HepG2 (cell line): ENCODE measurements at regions not wholly inside any gene's neighbourhood (a gene's known extent, or its start where the extent isn't known, plus 50 kb on each side); places are given as distances from the start of the nearest gene placed in this dataset.

ENCODE experiments used
- ATAC-seq: fragments of 200-7000 bp; cut with Tn5 transposase; 3 replicates; pipeline ENCODE4 v1.9.1; 2020; ENCODE audit warnings: mild to moderate bottlenecking, moderate library complexity
- BruUV-seq: library from RNA; stranded (reverse); fragments of 400-500 nt; replicated peaks from 2 replicates; lab custom pipeline; 2021; lab: Mats Ljungman, UMichigan
- CTCF ChIA-PET: fragments of 300-600 bp; formaldehyde crosslinking; extraction: SDS; loops from one replicate; lab custom pipeline; 2021; ENCODE audit warnings: low total read pairs, inconsistent platforms, low intra/inter-chr PET ratio; lab: Yijun Ruan, JAX
- POLR2A ChIA-PET: fragments of 350-600 bp; sonication (Branson Sonifier 250); formaldehyde crosslinking; loops from one replicate; lab custom pipeline; 2020; ENCODE audit warnings: antibody characterized with exemption, inconsistent platforms; lab: Yijun Ruan, JAX
- DNase-seq: peaks from one replicate; pipeline ENCODE4 v3.0.0-alpha.2; 2015; ENCODE audit warnings: low spot score
- FAIRE-seq: peaks from 3 replicates; lab custom pipeline; 2011; peaks lifted over from hg19 to GRCh38; lab: Jason Lieb, UNC
- H2AFZ ChIP-seq: one replicate; pipeline ENCODE4 v1.6.1; 2011; ENCODE audit warnings: low read length, inconsistent platforms
- H3K27ac ChIP-seq: fragments of 300-600 bp; 3 replicates; pipeline ENCODE4 v1.8.0; 2011; ENCODE audit warnings: mixed run types, mild to moderate bottlenecking, mixed read lengths, low read length, inconsistent platforms; ENCODE audit not compliant: insufficient read depth; ENCODE audit errors: extremely low read length
- H3K27me3 ChIP-seq, 2 experiments: fragments of 200-600 bp in 1 of 2; 2 replicates in 1 of 2; 3 replicates in 1 of 2; pipeline versions ENCODE4 v1.6.0 to v1.8.0; 2011; ENCODE audit warnings: low read length in 2 of 2, mild to moderate bottlenecking in 2 of 2, moderate library complexity in 2 of 2, inconsistent platforms in 1 of 2; ENCODE audit not compliant: insufficient read depth in 2 of 2, control insufficient read depth in 1 of 2
- H3K36me3 ChIP-seq, 2 experiments: fragments of 200-600 bp in 1 of 2; replicated peaks in 1 of 2; 2 replicates in 1 of 2; 3 replicates in 1 of 2; pipeline versions ENCODE4 v1.5.1 to v1.8.0; 2011; ENCODE audit warnings: low read length in 2 of 2, inconsistent platforms in 1 of 2; ENCODE audit not compliant: insufficient read depth in 2 of 2, control insufficient read depth in 1 of 2
- H3K4me1 ChIP-seq: 2 replicates; pipeline ENCODE4 v1.5.1; 2012; ENCODE audit warnings: low read length, inconsistent platforms; ENCODE audit not compliant: insufficient read depth
- H3K4me2 ChIP-seq: 2 replicates; pipeline ENCODE4 v1.6.0; 2011; ENCODE audit warnings: low read depth, low read length, inconsistent platforms
- H3K4me3 ChIP-seq, 3 experiments: fragments of 200-600 bp in 1 of 3; sonication (generic), shearing (Covaris generic) in 1 of 3; replicated peaks in 1 of 3; 2 replicates each; pipeline ENCODE4 v1.5.1; 2011 to 2016; ENCODE audit warnings: low read length in 3 of 3, inconsistent platforms in 2 of 3, low read depth in 2 of 3, mild to moderate bottlenecking in 2 of 3, control low read depth in 1 of 3, mixed read lengths in 1 of 3; ENCODE audit not compliant: insufficient read depth in 1 of 3
- H3K79me2 ChIP-seq: one replicate; pipeline ENCODE4 v1.6.1; 2011; ENCODE audit warnings: low read length, inconsistent platforms; ENCODE audit not compliant: insufficient read depth
- H3K9ac ChIP-seq: 2 replicates; pipeline ENCODE4 v1.6.0; 2011; ENCODE audit warnings: mild to moderate bottlenecking, low read depth, low read length, inconsistent platforms; ENCODE audit not compliant: insufficient read depth
- H3K9me3 ChIP-seq: 2 replicates; pipeline ENCODE4 v1.5.1; 2012; ENCODE audit warnings: mild to moderate bottlenecking, low read length
- H4K20me1 ChIP-seq: 2 replicates; pipeline ENCODE4 v1.6.0; 2011; ENCODE audit warnings: inconsistent platforms, mild to moderate bottlenecking, low read length, moderate library complexity; ENCODE audit not compliant: insufficient read depth
- CC2D1A ChIP-seq: sonication (generic); formaldehyde crosslinking; IDR thresholded peaks from 2 replicates; pipeline ENCODE4 v1.8.1; 2023; ENCODE audit warnings: mild to moderate bottlenecking, missing genetic modification reagents
- CEBPG ChIP-seq: IDR thresholded peaks from 2 replicates; pipeline ENCODE4 v1.6.1; 2016
- HDAC2 ChIP-seq: sonication (generic); formaldehyde crosslinking; IDR thresholded peaks from 2 replicates; pipeline ENCODE4 v1.4.0; 2020; ENCODE audit warnings: missing genetic modification reagents
- KAT8 ChIP-seq: IDR thresholded peaks from 2 replicates; pipeline ENCODE4 v1.6.1; 2016; ENCODE audit warnings: missing genetic modification reagents, missing compliant biosample characterization
- KDM6A ChIP-seq: IDR thresholded peaks from 2 replicates; pipeline ENCODE4 v1.6.1; 2016; ENCODE audit warnings: low read depth
- POLR2AphosphoS2 ChIP-seq: IDR thresholded peaks from 2 replicates; pipeline ENCODE4 v1.6.1; 2011; ENCODE audit warnings: low read depth, low read length, improper control_type of control experiment
- ZBTB3 ChIP-seq: sonication (generic); formaldehyde crosslinking; IDR thresholded peaks from 2 replicates; pipeline ENCODE4 v1.4.0; 2020; ENCODE audit warnings: low read depth, mild to moderate bottlenecking, moderate library complexity, missing genetic modification reagents, borderline replicate concordance
- ZNF451 ChIP-seq: sonication (generic); formaldehyde crosslinking; IDR thresholded peaks from 2 replicates; pipeline ENCODE4 v1.5.0; 2020; ENCODE audit warnings: mild to moderate bottlenecking, missing genetic modification reagents
- WGBS: methylation state at CpG from one replicate; pipeline ENCODE4 v1.1.6; 2017; ENCODE audit warnings: low lambda C conversion rate; 5-methylcytosine and 5-hydroxymethylcytosine counted together
- in situ Hi-C: cut with HindIII; loops from 2 replicates; pipeline ENCODE4 v1.10.0; 2017; ENCODE audit warnings: low pct_unique_long_range_greater_than_20kb; ENCODE audit not compliant: extremely low pct_ligation_motif_present
- intact Hi-C: fragments of 100-400 bp; cut with micrococcal nuclease; formaldehyde crosslinking; loops from one replicate; pipeline ENCODE4 v1.10.0; 2022; ENCODE audit not compliant: unreplicated experiment
- TF ChIP-seq, protein P1 (sequence below): sonication (generic); formaldehyde crosslinking; IDR thresholded peaks from 2 replicates; pipeline ENCODE4 v1.9.0; 2021; ENCODE audit warnings: mild to moderate bottlenecking, missing genetic modification reagents
- TF ChIP-seq, protein P2 (sequence below): sonication (generic); formaldehyde crosslinking; IDR thresholded peaks from 2 replicates; pipeline ENCODE4 v1.8.0; 2022; ENCODE audit warnings: missing genetic modification reagents, mild to moderate bottlenecking, borderline replicate concordance
- TF ChIP-seq, protein P3 (sequence below): sonication (generic); formaldehyde crosslinking; IDR thresholded peaks from 2 replicates; pipeline ENCODE4 v1.8.1; 2023; ENCODE audit warnings: mild to moderate bottlenecking, missing genetic modification reagents, borderline replicate concordance

DNA sequence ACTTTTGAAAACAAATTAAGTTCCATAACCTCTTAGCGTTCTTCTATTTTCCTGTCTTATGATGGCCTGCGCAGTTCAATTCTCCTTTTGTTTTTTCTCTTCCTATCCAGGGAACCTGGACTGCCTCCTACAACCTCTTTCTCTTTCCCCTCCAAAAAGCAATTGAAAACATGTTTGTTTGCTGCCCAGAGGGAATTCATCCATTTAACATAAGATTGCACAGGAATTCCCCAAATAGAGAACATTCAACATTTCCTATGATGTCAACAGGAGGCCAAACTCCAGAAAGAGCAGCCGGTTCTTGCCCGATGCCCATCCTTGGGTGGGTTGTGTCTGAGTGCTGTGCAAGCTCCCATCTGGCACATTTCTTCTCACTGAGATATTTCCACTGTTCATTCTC is 94.2 kb upstream of the NRP1 start:
- no peak for DNase-seq
- ATAC-seq = no peak
- 88% methylated on average over 4 of the region's 4 CpGs for WGBS
- no peak overlapping the region for H3K4me3 ChIP-seq
- no peaks in the 10 kb centered on the region for H4K20me1 ChIP-seq
- H2AFZ ChIP-seq = no peak overlapping the region
- no peaks in the 10 kb centered on the region for H3K36me3 ChIP-seq
- FAIRE-seq = no peak
- H3K9ac ChIP-seq = no peak overlapping the region
- H3K9me3 ChIP-seq = no peaks in the 10 kb centered on the region
- no peak overlapping the region for H3K27ac ChIP-seq
- intact Hi-C loops (no loop called here), in situ Hi-C loops (no loop called here)
- H3K4me1 ChIP-seq = no peaks in the 10 kb centered on the region
- H3K27me3 ChIP-seq = peaks cover 0 to 3% of the 10 kb centered on the region in 2 experiments; a peak in 3 of 5 replicates
- POLR2A ChIA-PET = no interaction called here
- no TSS peak for BruUV-seq
- TF ChIP-seq ZBTB3 (CRISPR knock-in tag) (no peak), CEBPG (CRISPR knock-in tag) (no peak), POLR2AphosphoS2 (no peak), ZNF451 (CRISPR knock-in tag) (no peak), HDAC2 (CRISPR knock-in tag) (no peak), KDM6A (CRISPR knock-in tag) (no peak), KAT8 (CRISPR knock-in tag) (no peak), CC2D1A (CRISPR knock-in tag) (no peak)
- TF ChIP-seq, protein P1, sequence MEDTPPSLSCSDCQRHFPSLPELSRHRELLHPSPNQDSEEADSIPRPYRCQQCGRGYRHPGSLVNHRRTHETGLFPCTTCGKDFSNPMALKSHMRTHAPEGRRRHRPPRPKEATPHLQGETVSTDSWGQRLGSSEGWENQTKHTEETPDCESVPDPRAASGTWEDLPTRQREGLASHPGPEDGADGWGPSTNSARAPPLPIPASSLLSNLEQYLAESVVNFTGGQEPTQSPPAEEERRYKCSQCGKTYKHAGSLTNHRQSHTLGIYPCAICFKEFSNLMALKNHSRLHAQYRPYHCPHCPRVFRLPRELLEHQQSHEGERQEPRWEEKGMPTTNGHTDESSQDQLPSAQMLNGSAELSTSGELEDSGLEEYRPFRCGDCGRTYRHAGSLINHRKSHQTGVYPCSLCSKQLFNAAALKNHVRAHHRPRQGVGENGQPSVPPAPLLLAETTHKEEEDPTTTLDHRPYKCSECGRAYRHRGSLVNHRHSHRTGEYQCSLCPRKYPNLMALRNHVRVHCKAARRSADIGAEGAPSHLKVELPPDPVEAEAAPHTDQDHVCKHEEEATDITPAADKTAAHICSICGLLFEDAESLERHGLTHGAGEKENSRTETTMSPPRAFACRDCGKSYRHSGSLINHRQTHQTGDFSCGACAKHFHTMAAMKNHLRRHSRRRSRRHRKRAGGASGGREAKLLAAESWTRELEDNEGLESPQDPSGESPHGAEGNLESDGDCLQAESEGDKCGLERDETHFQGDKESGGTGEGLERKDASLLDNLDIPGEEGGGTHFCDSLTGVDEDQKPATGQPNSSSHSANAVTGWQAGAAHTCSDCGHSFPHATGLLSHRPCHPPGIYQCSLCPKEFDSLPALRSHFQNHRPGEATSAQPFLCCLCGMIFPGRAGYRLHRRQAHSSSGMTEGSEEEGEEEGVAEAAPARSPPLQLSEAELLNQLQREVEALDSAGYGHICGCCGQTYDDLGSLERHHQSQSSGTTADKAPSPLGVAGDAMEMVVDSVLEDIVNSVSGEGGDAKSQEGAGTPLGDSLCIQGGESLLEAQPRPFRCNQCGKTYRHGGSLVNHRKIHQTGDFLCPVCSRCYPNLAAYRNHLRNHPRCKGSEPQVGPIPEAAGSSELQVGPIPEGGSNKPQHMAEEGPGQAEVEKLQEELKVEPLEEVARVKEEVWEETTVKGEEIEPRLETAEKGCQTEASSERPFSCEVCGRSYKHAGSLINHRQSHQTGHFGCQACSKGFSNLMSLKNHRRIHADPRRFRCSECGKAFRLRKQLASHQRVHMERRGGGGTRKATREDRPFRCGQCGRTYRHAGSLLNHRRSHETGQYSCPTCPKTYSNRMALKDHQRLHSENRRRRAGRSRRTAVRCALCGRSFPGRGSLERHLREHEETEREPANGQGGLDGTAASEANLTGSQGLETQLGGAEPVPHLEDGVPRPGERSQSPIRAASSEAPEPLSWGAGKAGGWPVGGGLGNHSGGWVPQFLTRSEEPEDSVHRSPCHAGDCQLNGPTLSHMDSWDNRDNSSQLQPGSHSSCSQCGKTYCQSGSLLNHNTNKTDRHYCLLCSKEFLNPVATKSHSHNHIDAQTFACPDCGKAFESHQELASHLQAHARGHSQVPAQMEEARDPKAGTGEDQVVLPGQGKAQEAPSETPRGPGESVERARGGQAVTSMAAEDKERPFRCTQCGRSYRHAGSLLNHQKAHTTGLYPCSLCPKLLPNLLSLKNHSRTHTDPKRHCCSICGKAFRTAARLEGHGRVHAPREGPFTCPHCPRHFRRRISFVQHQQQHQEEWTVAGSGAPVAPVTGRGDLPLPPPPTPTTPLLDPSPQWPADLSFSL (CRISPR knock-in tag) = no peak
- TF ChIP-seq, protein P2, sequence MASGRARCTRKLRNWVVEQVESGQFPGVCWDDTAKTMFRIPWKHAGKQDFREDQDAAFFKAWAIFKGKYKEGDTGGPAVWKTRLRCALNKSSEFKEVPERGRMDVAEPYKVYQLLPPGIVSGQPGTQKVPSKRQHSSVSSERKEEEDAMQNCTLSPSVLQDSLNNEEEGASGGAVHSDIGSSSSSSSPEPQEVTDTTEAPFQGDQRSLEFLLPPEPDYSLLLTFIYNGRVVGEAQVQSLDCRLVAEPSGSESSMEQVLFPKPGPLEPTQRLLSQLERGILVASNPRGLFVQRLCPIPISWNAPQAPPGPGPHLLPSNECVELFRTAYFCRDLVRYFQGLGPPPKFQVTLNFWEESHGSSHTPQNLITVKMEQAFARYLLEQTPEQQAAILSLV (CRISPR knock-in tag) = no peak
- TF ChIP-seq, protein P3, sequence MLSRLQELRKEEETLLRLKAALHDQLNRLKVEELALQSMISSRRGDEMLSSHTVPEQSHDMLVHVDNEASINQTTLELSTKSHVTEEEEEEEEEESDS (CRISPR knock-in tag) = no peak
- H3K4me2 ChIP-seq = no peak overlapping the region
- CTCF ChIA-PET = no interaction called here
- H3K79me2 ChIP-seq = no peaks in the 10 kb centered on the region
